ENCODE measurements at regions not wholly inside any gene's neighbourhood (a gene's known extent, or its start where the extent isn't known, plus 50 kb on each side); places are given as distances from the start of the nearest gene placed in this dataset.

- Histone ChIP-seq H3K9ac (ENCODE audit: low read depth, low read length, poor library complexity, severe bottlenecking) (no peak overlapping the region), H3K4me3 (ENCODE audit: low read length, poor library complexity, severe bottlenecking) (no peak overlapping the region), H3K4me1 (ENCODE audit: insufficient read depth, low read length, poor library complexity, severe bottlenecking) (no peaks in the 10 kb centered on the region), H4K20me1 (ENCODE audit: insufficient read depth, low read length, poor library complexity, severe bottlenecking) (no peaks in the 10 kb centered on the region), H3F3A (ENCODE audit: low read depth) (no peaks in the 10 kb centered on the region), H3K36me3 (ENCODE audit: insufficient read depth, low read length) (no peaks in the 10 kb centered on the region), H3K4me2 (ENCODE audit: low read depth, low read length, poor library complexity, severe bottlenecking) (no peak overlapping the region), H3K79me2 (ENCODE audit: insufficient read depth, low read length) (no peaks in the 10 kb centered on the region), H2AFZ (ENCODE audit: low read length) (no peak overlapping the region), H3K9me2 (replicated peaks; ENCODE audit: low read depth, low read length) (no peaks in the 10 kb centered on the region), H3K27me3 (ENCODE audit: insufficient read depth, low read length, poor library complexity, severe bottlenecking) (no peaks in the 10 kb centered on the region), H3K9me3 (ENCODE audit: insufficient read depth, low read depth, low read length) (no peaks in the 10 kb centered on the region)
- no peak for TF ChIP-seq EZH2phosphoT487 (IDR thresholded peaks at IDR 0.05; ENCODE audit: borderline replicate concordance)
- TF ChIP-seq, protein P1, sequence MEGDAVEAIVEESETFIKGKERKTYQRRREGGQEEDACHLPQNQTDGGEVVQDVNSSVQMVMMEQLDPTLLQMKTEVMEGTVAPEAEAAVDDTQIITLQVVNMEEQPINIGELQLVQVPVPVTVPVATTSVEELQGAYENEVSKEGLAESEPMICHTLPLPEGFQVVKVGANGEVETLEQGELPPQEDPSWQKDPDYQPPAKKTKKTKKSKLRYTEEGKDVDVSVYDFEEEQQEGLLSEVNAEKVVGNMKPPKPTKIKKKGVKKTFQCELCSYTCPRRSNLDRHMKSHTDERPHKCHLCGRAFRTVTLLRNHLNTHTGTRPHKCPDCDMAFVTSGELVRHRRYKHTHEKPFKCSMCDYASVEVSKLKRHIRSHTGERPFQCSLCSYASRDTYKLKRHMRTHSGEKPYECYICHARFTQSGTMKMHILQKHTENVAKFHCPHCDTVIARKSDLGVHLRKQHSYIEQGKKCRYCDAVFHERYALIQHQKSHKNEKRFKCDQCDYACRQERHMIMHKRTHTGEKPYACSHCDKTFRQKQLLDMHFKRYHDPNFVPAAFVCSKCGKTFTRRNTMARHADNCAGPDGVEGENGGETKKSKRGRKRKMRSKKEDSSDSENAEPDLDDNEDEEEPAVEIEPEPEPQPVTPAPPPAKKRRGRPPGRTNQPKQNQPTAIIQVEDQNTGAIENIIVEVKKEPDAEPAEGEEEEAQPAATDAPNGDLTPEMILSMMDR (conservative IDR thresholded peaks at IDR 0.05; ENCODE audit: low read length), result no peak
Observed at GRCh38 chr9:81387360-81388106, 301.8 kb downstream of the TLE1 start.

GRCh38 chr9:81384911-81385310 lies 304.4 kb downstream of the TLE1 start:
- Histone ChIP-seq H3K4me2 (ENCODE audit: low read depth, low read length, poor library complexity, severe bottlenecking) (no peak overlapping the region), H3K9me2 (replicated peaks; ENCODE audit: low read depth, low read length) (no peaks in the 10 kb centered on the region), H3F3A (ENCODE audit: low read depth) (no peaks in the 10 kb centered on the region), H3K9ac (ENCODE audit: low read depth, low read length, poor library complexity, severe bottlenecking) (no peak overlapping the region), H3K4me1 (ENCODE audit: insufficient read depth, low read length, poor library complexity, severe bottlenecking) (peaks cover 15% of the 10 kb centered on the region), H3K4me3 (ENCODE audit: low read length, poor library complexity, severe bottlenecking) (no peak overlapping the region), H3K27me3 (ENCODE audit: insufficient read depth, low read length, poor library complexity, severe bottlenecking) (no peaks in the 10 kb centered on the region), H3K36me3 (ENCODE audit: insufficient read depth, low read length) (no peaks in the 10 kb centered on the region), H2AFZ (ENCODE audit: low read length) (no peak overlapping the region), H3K9me3 (ENCODE audit: insufficient read depth, low read depth, low read length) (no peaks in the 10 kb centered on the region), H4K20me1 (ENCODE audit: insufficient read depth, low read length, poor library complexity, severe bottlenecking) (no peaks in the 10 kb centered on the region), H3K79me2 (ENCODE audit: insufficient read depth, low read length) (no peaks in the 10 kb centered on the region)
- TF ChIP-seq, protein P1 (conservative IDR thresholded peaks at IDR 0.05; ENCODE audit: low read length), result no peak
- TF ChIP-seq EZH2phosphoT487 (IDR thresholded peaks at IDR 0.05; ENCODE audit: borderline replicate concordance), result no peak

GRCh38 chr9:81382281-81382680 lies 307.1 kb downstream of the TLE1 start:
- Histone ChIP-seq H3F3A (ENCODE audit: low read depth) (no peaks in the 10 kb centered on the region), H4K20me1 (ENCODE audit: insufficient read depth, low read length, poor library complexity, severe bottlenecking) (no peaks in the 10 kb centered on the region), H3K4me2 (ENCODE audit: low read depth, low read length, poor library complexity, severe bottlenecking) (no peak overlapping the region), H3K36me3 (ENCODE audit: insufficient read depth, low read length) (no peaks in the 10 kb centered on the region), H3K27me3 (ENCODE audit: insufficient read depth, low read length, poor library complexity, severe bottlenecking) (no peaks in the 10 kb centered on the region), H3K9ac (ENCODE audit: low read depth, low read length, poor library complexity, severe bottlenecking) (no peak overlapping the region), H3K9me2 (replicated peaks; ENCODE audit: low read depth, low read length) (no peaks in the 10 kb centered on the region), H3K9me3 (ENCODE audit: insufficient read depth, low read depth, low read length) (no peaks in the 10 kb centered on the region), H2AFZ (ENCODE audit: low read length) (no peak overlapping the region), H3K4me1 (ENCODE audit: insufficient read depth, low read length, poor library complexity, severe bottlenecking) (peaks cover 15% of the 10 kb centered on the region), H3K79me2 (ENCODE audit: insufficient read depth, low read length) (no peaks in the 10 kb centered on the region), H3K4me3 (ENCODE audit: low read length, poor library complexity, severe bottlenecking) (no peak overlapping the region)
- TF ChIP-seq, protein P1 (conservative IDR thresholded peaks at IDR 0.05; ENCODE audit: low read length), result no peak
- no peak for TF ChIP-seq EZH2phosphoT487 (IDR thresholded peaks at IDR 0.05; ENCODE audit: borderline replicate concordance)

Data from Loucy (cell line).